MM.1S (cell line): ENCODE measurements at regions not wholly inside any gene's neighbourhood (a gene's known extent, or its start where the extent isn't known, plus 50 kb on each side); places are given as distances from the start of the nearest gene placed in this dataset.

ENCODE experiments used
- CTCF ChIP-seq: fragments of 300-600 bp; sonication (generic); IDR thresholded peaks from 2 replicates; pipeline ENCODE4 v1.5.1; 2016; ENCODE audit warnings: antibody characterized with exemption, low read length, mixed read lengths
- EZH2 ChIP-seq: fragments of 300-600 bp; sonication (generic); optimal IDR thresholded peaks from 2 replicates; pipeline ENCODE3; 2017; ENCODE audit warnings: low read depth, mild to moderate bottlenecking, antibody characterized with exemption, low read length, mixed read lengths
- EZH2phosphoT487 ChIP-seq: fragments of 300-600 bp; sonication (generic); IDR thresholded peaks from 2 replicates; pipeline ENCODE4 v1.6.1; 2018; ENCODE audit warnings: antibody characterized with exemption, low read length

- TF ChIP-seq CTCF (no peak), EZH2 (no peak), EZH2phosphoT487 (no peak)
These were observed 118.0 kb upstream of the NPHP3 start for GRCh38 chr3:132840201-132840700.
